ENCODE measurements at regions not wholly inside any gene's neighbourhood (a gene's known extent, or its start where the extent isn't known, plus 50 kb on each side); places are given as distances from the start of the nearest gene placed in this dataset.

GRCh38 chr3:68116580-68116979 is 462.2 kb upstream of the SUCLG2 start:
- TF ChIP-seq CTCF (IDR thresholded peaks at IDR 0.05): no peak
- TF ChIP-seq POLR2A (IDR thresholded peaks at IDR 0.05): no peak
